ENCODE measurements at regions not wholly inside any gene's neighbourhood (a gene's known extent, or its start where the extent isn't known, plus 50 kb on each side); places are given as distances from the start of the nearest gene placed in this dataset.

DNA sequence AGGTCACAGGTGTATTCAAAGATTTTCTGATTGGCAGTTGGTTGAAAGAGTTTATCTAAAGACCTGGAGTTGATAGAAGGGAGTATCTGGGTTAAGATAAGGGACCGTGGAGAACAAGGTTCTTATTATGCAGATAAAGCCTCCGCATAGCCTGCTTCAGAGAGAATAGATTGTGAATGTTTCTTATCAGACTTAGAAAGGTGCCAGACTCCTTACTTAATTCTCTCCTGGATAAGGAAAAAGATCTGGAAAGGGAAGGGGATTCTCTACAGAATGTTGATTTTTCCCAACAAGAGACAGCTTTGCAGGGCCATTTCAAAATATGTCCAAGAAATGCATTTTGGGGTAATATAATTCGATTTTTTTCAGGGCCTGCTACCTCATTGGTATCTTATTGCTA, 341.3 kb upstream of the RARB start:
- ChIA-PET CTCF (no interaction called here), POLR2A (no interaction called here)
- no peak for ATAC-seq
- TF ChIP-seq CTCF (IDR thresholded peaks at IDR 0.05) = no peak
- TF ChIP-seq TCF7L2 (IDR thresholded peaks at IDR 0.05; ENCODE audit: low read depth, low read length) = no peak
- no peak for TF ChIP-seq POLR2AphosphoS5 (IDR thresholded peaks at IDR 0.05; ENCODE audit: low read depth, low read length)
- TF ChIP-seq, protein P1, sequence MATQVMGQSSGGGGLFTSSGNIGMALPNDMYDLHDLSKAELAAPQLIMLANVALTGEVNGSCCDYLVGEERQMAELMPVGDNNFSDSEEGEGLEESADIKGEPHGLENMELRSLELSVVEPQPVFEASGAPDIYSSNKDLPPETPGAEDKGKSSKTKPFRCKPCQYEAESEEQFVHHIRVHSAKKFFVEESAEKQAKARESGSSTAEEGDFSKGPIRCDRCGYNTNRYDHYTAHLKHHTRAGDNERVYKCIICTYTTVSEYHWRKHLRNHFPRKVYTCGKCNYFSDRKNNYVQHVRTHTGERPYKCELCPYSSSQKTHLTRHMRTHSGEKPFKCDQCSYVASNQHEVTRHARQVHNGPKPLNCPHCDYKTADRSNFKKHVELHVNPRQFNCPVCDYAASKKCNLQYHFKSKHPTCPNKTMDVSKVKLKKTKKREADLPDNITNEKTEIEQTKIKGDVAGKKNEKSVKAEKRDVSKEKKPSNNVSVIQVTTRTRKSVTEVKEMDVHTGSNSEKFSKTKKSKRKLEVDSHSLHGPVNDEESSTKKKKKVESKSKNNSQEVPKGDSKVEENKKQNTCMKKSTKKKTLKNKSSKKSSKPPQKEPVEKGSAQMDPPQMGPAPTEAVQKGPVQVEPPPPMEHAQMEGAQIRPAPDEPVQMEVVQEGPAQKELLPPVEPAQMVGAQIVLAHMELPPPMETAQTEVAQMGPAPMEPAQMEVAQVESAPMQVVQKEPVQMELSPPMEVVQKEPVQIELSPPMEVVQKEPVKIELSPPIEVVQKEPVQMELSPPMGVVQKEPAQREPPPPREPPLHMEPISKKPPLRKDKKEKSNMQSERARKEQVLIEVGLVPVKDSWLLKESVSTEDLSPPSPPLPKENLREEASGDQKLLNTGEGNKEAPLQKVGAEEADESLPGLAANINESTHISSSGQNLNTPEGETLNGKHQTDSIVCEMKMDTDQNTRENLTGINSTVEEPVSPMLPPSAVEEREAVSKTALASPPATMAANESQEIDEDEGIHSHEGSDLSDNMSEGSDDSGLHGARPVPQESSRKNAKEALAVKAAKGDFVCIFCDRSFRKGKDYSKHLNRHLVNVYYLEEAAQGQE (IDR thresholded peaks at IDR 0.05; ENCODE audit: insufficient read depth in 1 of 2, low read depth in 2 of 2, low read length in 1 of 2) = no peak
- TF ChIP-seq SIN3A (IDR thresholded peaks at IDR 0.05; ENCODE audit: borderline replicate concordance, insufficient read depth, low read depth, low read length) = no peak
- intact Hi-C loops (cut with micrococcal nuclease; ENCODE audit: unreplicated experiment) (no loop called here), in situ Hi-C loops (cut with HindIII; ENCODE audit: low pct_unique_long_range_greater_than_20kb, low sequenced_read_pairs) (no loop called here)
- Histone ChIP-seq H3K4me1 (ENCODE audit: control insufficient read depth, insufficient read depth, low read length) (no peaks in the 10 kb centered on the region), H3K9me3 (ENCODE audit: control insufficient read depth, insufficient read depth, low read depth, low read length) (no peaks in the 10 kb centered on the region), H3K36me3 (ENCODE audit: control insufficient read depth, insufficient read depth, low read length) (no peaks in the 10 kb centered on the region), H3K27me3 (ENCODE audit: control insufficient read depth, insufficient read depth, low read length) (no peaks in the 10 kb centered on the region), H3K27ac (ENCODE audit: low read length) (no peak overlapping the region), H3K4me3 (ENCODE audit: low read depth in 2 of 2, low read length in 2 of 2) (no peak overlapping the region)
- DNase-seq (ENCODE audit: low read depth, low spot score) = no peak
- BruUV-seq (replicated peaks) = no TSS peak

DNA sequence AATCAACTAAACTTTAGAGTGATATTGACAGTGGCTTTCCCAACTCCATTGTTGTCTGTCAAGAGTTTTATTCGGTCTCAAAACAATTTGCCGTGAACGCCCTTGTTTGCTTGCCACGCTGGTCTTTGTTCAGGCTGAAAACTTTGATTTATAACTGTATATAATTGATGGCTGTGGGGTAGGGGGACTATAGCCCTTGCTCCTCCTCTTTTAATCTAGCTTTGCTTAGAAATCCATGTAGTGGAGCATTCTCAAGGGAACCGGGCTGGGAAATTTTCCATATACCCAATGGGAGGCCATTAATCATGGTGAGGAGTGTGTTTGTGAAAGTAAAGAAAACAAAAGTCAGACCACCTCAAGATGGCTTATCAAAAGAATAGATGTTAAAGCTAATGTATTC, 339.8 kb upstream of the RARB start:
- BruUV-seq (replicated peaks) = no TSS peak
- Histone ChIP-seq H3K36me3 (ENCODE audit: control insufficient read depth, insufficient read depth, low read length) (no peaks in the 10 kb centered on the region), H3K4me3 (ENCODE audit: low read depth in 2 of 2, low read length in 2 of 2) (no peak overlapping the region), H3K4me1 (ENCODE audit: control insufficient read depth, insufficient read depth, low read length) (no peaks in the 10 kb centered on the region), H3K9me3 (ENCODE audit: control insufficient read depth, insufficient read depth, low read depth, low read length) (no peaks in the 10 kb centered on the region), H3K27ac (ENCODE audit: low read length) (no peak overlapping the region), H3K27me3 (ENCODE audit: control insufficient read depth, insufficient read depth, low read length) (no peaks in the 10 kb centered on the region)
- CTCF ChIA-PET = no interaction called here
- TF ChIP-seq TCF7L2 (IDR thresholded peaks at IDR 0.05; ENCODE audit: low read depth, low read length) (no peak), SIN3A (IDR thresholded peaks at IDR 0.05; ENCODE audit: borderline replicate concordance, insufficient read depth, low read depth, low read length) (no peak), CTCF (IDR thresholded peaks at IDR 0.05) (no peak), POLR2AphosphoS5 (IDR thresholded peaks at IDR 0.05; ENCODE audit: low read depth, low read length) (no peak)
- TF ChIP-seq, protein P1 (IDR thresholded peaks at IDR 0.05; ENCODE audit: insufficient read depth in 1 of 2, low read depth in 2 of 2, low read length in 1 of 2) = no peak
- DNase-seq (ENCODE audit: low read depth, low spot score) = no peak
- in situ Hi-C loops (cut with HindIII; ENCODE audit: low pct_unique_long_range_greater_than_20kb, low sequenced_read_pairs) (no loop called here), intact Hi-C loops (cut with micrococcal nuclease; ENCODE audit: unreplicated experiment) (no loop called here)
- POLR2A ChIA-PET = no interaction called here
- no peak for ATAC-seq
